ENCODE measurements at regions not wholly inside any gene's neighbourhood (a gene's known extent, or its start where the extent isn't known, plus 50 kb on each side); places are given as distances from the start of the nearest gene placed in this dataset.

GRCh38 chr6:103154779-103155572 lies 1704.7 kb downstream of the HACE1 start:
- no peaks in the 10 kb centered on the region for H3K9me3 ChIP-seq (ENCODE audit: control insufficient read depth in 4 of 4, insufficient read depth in 3 of 4, low read length in 3 of 4)
- TF ChIP-seq, protein P1, sequence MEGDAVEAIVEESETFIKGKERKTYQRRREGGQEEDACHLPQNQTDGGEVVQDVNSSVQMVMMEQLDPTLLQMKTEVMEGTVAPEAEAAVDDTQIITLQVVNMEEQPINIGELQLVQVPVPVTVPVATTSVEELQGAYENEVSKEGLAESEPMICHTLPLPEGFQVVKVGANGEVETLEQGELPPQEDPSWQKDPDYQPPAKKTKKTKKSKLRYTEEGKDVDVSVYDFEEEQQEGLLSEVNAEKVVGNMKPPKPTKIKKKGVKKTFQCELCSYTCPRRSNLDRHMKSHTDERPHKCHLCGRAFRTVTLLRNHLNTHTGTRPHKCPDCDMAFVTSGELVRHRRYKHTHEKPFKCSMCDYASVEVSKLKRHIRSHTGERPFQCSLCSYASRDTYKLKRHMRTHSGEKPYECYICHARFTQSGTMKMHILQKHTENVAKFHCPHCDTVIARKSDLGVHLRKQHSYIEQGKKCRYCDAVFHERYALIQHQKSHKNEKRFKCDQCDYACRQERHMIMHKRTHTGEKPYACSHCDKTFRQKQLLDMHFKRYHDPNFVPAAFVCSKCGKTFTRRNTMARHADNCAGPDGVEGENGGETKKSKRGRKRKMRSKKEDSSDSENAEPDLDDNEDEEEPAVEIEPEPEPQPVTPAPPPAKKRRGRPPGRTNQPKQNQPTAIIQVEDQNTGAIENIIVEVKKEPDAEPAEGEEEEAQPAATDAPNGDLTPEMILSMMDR (IDR thresholded peaks at IDR 0.05; ENCODE audit: control extremely low read depth, extremely low read depth), result no peak
- H3K36me3 ChIP-seq (ENCODE audit: control insufficient read depth in 4 of 4, insufficient read depth in 4 of 4, low read length in 4 of 4), result no peaks in the 10 kb centered on the region
- 34 to 41% methylated on average over 4 of the region's 4 CpGs for WGBS, 2 donors
- no peak for ATAC-seq (ENCODE audit: insufficient read depth, low FRiP score)
- no peak overlapping the region for H3K4me3 ChIP-seq
- H3K27me3 ChIP-seq (ENCODE audit: control insufficient read depth in 3 of 3, insufficient read depth in 3 of 3, low read length in 2 of 3), result no peaks in the 10 kb centered on the region
- DNase-seq, result no peak
- no peak overlapping the region for H3K9ac ChIP-seq (ENCODE audit: insufficient read depth in 1 of 2, low read length in 2 of 2)
- peaks cover 0 to 3% (median 0%) of the 10 kb centered on the region in 5 donors for H3K4me1 ChIP-seq (ENCODE audit: control insufficient read depth in 5 of 5, insufficient read depth in 5 of 5, low read length in 5 of 5)
- no peak overlapping the region for H3K27ac ChIP-seq (ENCODE audit: low read depth in 1 of 2, low read length in 1 of 2)

GRCh38 chr6:103153016-103153415 lies 1706.7 kb downstream of the HACE1 start:
- TF ChIP-seq, protein P1 (IDR thresholded peaks at IDR 0.05; ENCODE audit: control extremely low read depth, extremely low read depth), result no peak
- 80 to 85% methylated on average over 3 of the region's 3 CpGs for WGBS, 2 donors
- peaks cover 0 to 3% (median 0%) of the 10 kb centered on the region in 5 donors for H3K4me1 ChIP-seq (ENCODE audit: control insufficient read depth in 5 of 5, insufficient read depth in 5 of 5, low read length in 5 of 5)
- no peaks in the 10 kb centered on the region for H3K36me3 ChIP-seq (ENCODE audit: control insufficient read depth in 4 of 4, insufficient read depth in 4 of 4, low read length in 4 of 4)
- ATAC-seq (ENCODE audit: insufficient read depth, low FRiP score) (no peak), DNase-seq (no peak)
- H3K9me3 ChIP-seq (ENCODE audit: control insufficient read depth in 4 of 4, insufficient read depth in 3 of 4, low read length in 3 of 4), result no peaks in the 10 kb centered on the region
- H3K4me3 ChIP-seq, result no peak overlapping the region
- no peak overlapping the region for H3K27ac ChIP-seq (ENCODE audit: low read depth in 1 of 2, low read length in 1 of 2)
- no peak overlapping the region for H3K9ac ChIP-seq (ENCODE audit: insufficient read depth in 1 of 2, low read length in 2 of 2)
- no peaks in the 10 kb centered on the region for H3K27me3 ChIP-seq (ENCODE audit: control insufficient read depth in 3 of 3, insufficient read depth in 3 of 3, low read length in 2 of 3)

- Histone ChIP-seq H3K9me3 (ENCODE audit: control insufficient read depth in 4 of 4, insufficient read depth in 3 of 4, low read length in 3 of 4) (no peaks in the 10 kb centered on the region), H3K27ac (ENCODE audit: low read depth in 1 of 2, low read length in 1 of 2) (no peak overlapping the region), H3K4me1 (ENCODE audit: control insufficient read depth in 5 of 5, insufficient read depth in 5 of 5, low read length in 5 of 5) (no peaks in the 10 kb centered on the region), H3K36me3 (ENCODE audit: control insufficient read depth in 4 of 4, insufficient read depth in 4 of 4, low read length in 4 of 4) (no peaks in the 10 kb centered on the region), H3K4me3 (no peak overlapping the region), H3K9ac (ENCODE audit: insufficient read depth in 1 of 2, low read length in 2 of 2) (no peak overlapping the region), H3K27me3 (ENCODE audit: control insufficient read depth in 3 of 3, insufficient read depth in 3 of 3, low read length in 2 of 3) (no peaks in the 10 kb centered on the region)
- 89 to 90% methylated on average over 2 of the region's 2 CpGs for WGBS, 2 donors
- TF ChIP-seq, protein P1 (IDR thresholded peaks at IDR 0.05; ENCODE audit: control extremely low read depth, extremely low read depth), result no peak
- ATAC-seq (ENCODE audit: insufficient read depth, low FRiP score), result no peak
- DNase-seq, result no peak
Measured at GRCh38 chr6:103142902-103143301, 1716.8 kb downstream of the HACE1 start.
